SK-N-SH (cell line): ENCODE measurements at regions not wholly inside any gene's neighbourhood (a gene's known extent, or its start where the extent isn't known, plus 50 kb on each side); places are given as distances from the start of the nearest gene placed in this dataset.

Source experiments
- CTCF ChIA-PET: fragments of 300-600, 350-600 bp; formaldehyde crosslinking; extraction: SDS; loops from one replicate; lab custom pipeline; 2021; lab: Yijun Ruan, JAX
- POLR2A ChIA-PET: fragments of 350-600 bp; sonication (Branson Sonifier 250); formaldehyde crosslinking; extraction: SDS; loops from one replicate; lab custom pipeline; 2020; ENCODE audit warnings: antibody characterized with exemption, inconsistent platforms; lab: Yijun Ruan, JAX
- DNase-seq: peaks from one replicate; pipeline ENCODE4 v3.0.0; 2012
- H2AFZ ChIP-seq: fragments of 200-600 bp; sonication (generic); 2 replicates; pipeline ENCODE4 v1.8.1; 2016; ENCODE audit warnings: antibody characterized with exemption, mild to moderate bottlenecking, low read depth
- H3F3A ChIP-seq: fragments of 200-600 bp; sonication (generic); replicated peaks from 2 replicates; pipeline ENCODE3; 2016; ENCODE audit warnings: antibody characterized with exemption, mild to moderate bottlenecking; ENCODE audit not compliant: insufficient read depth
- H3K27ac ChIP-seq, 2 experiments: fragments of 200-500 bp in 1 of 2; fragments of 200-600 bp in 1 of 2; sonication (Bioruptor generic) in 1 of 2; sonication (generic), shearing (Covaris generic) in 1 of 2; 2 replicates each; pipeline versions ENCODE4 v1.5.1 to v1.6.1; 2014 to 2016; ENCODE audit warnings: low read depth in 2 of 2, inconsistent platforms in 1 of 2, low read length in 1 of 2, mild to moderate bottlenecking in 1 of 2, mixed read lengths in 1 of 2
- H3K27me3 ChIP-seq: fragments of 200-600 bp; sonication (generic), shearing (Covaris generic); 2 replicates; pipeline ENCODE4 v1.6.1; 2016; ENCODE audit warnings: mixed run types; ENCODE audit not compliant: insufficient read depth
- H3K36me3 ChIP-seq, 2 experiments: fragments of 200-500 bp in 1 of 2; fragments of 200-600 bp in 1 of 2; sonication (Bioruptor generic) in 1 of 2; sonication (generic) in 1 of 2; replicated peaks in 1 of 2; 2 replicates each; pipeline versions ENCODE3 to v1.5.1; 2014 to 2016; ENCODE audit warnings: low read length in 1 of 2, mild to moderate bottlenecking in 1 of 2; ENCODE audit not compliant: insufficient read depth in 2 of 2, control insufficient read depth in 1 of 2
- H3K4me1 ChIP-seq, 2 experiments: fragments of 200-500 bp in 1 of 2; fragments of 200-600 bp in 1 of 2; sonication (Bioruptor generic) in 1 of 2; sonication (generic), shearing (Covaris generic) in 1 of 2; 2 replicates each; pipeline versions ENCODE4 v1.5.1 to v1.6.1; 2014 to 2016; ENCODE audit warnings: low read depth in 1 of 2, low read length in 1 of 2, mixed run types in 1 of 2; ENCODE audit not compliant: insufficient read depth in 2 of 2, control insufficient read depth in 1 of 2
- H3K4me2 ChIP-seq: fragments of 200-600 bp; sonication (generic), shearing (Covaris generic); 2 replicates; pipeline ENCODE4 v1.6.1; 2017; ENCODE audit warnings: mixed run types
- H3K4me3 ChIP-seq, 2 experiments: fragments of 200-500 bp in 1 of 2; fragments of 200-600 bp in 1 of 2; sonication (Bioruptor generic) in 1 of 2; sonication (generic), shearing (Covaris generic) in 1 of 2; 2 replicates each; pipeline versions ENCODE4 v1.5.1 to v1.8.1; 2014 to 2016; ENCODE audit warnings: low read depth in 2 of 2, inconsistent platforms in 1 of 2, low read length in 1 of 2, mild to moderate bottlenecking in 1 of 2, mixed read lengths in 1 of 2, moderate library complexity in 1 of 2
- H3K79me2 ChIP-seq: fragments of 200-600 bp; sonication (generic); 2 replicates; pipeline ENCODE4 v1.8.1; 2017; ENCODE audit warnings: mild to moderate bottlenecking; ENCODE audit not compliant: insufficient read depth
- H3K9ac ChIP-seq: fragments of 200-600 bp; sonication (generic); 2 replicates; pipeline ENCODE4 v1.6.1; 2017; ENCODE audit warnings: mixed run types
- H3K9me2 ChIP-seq: fragments of 200-600 bp; sonication (generic); 2 replicates; pipeline ENCODE4 v1.6.1; 2017; ENCODE audit warnings: mixed run types
- H3K9me3 ChIP-seq: fragments of 200-600 bp; sonication (generic); 2 replicates; pipeline ENCODE4 v1.6.1; 2017; ENCODE audit warnings: mixed run types, mild to moderate bottlenecking, moderate library complexity
- H4K20me1 ChIP-seq: fragments of 200-600 bp; sonication (generic); 2 replicates; pipeline ENCODE4 v1.6.1; 2017; ENCODE audit warnings: mild to moderate bottlenecking, mixed run types; ENCODE audit not compliant: insufficient read depth
- CHD2 ChIP-seq: fragments of 150-350 bp; IDR thresholded peaks from 2 replicates; pipeline ENCODE4 v1.6.1; 2018; ENCODE audit warnings: low read length; ENCODE audit not compliant: partially characterized antibody
- CTCF ChIP-seq: fragments of 200-600 bp; sonication (generic); IDR thresholded peaks from 2 replicates; pipeline ENCODE4 v1.6.1; 2017; ENCODE audit warnings: antibody characterized with exemption, mild to moderate bottlenecking, moderate library complexity
- FOXM1 ChIP-seq: IDR thresholded peaks from 2 replicates; pipeline ENCODE4 v1.4.0; 2012; ENCODE audit warnings: low read depth, mild to moderate bottlenecking
- GABPA ChIP-seq: IDR thresholded peaks from 2 replicates; pipeline ENCODE4 v1.4.0; 2012; ENCODE audit warnings: low read depth, mild to moderate bottlenecking
- IRF3 ChIP-seq: fragments of 150-350 bp; IDR thresholded peaks from 2 replicates; pipeline ENCODE4 v1.6.1; 2016; ENCODE audit warnings: mild to moderate bottlenecking, low read depth, low read length
- MEF2A ChIP-seq: IDR thresholded peaks from 2 replicates; pipeline ENCODE4 v1.4.0; 2012; ENCODE audit warnings: low read depth, borderline replicate concordance
- MXI1 ChIP-seq: IDR thresholded peaks from 2 replicates; pipeline ENCODE4 v1.6.1; 2012; ENCODE audit warnings: mild to moderate bottlenecking, low read depth, low read length, improper control_type of control experiment
- PBX3 ChIP-seq: IDR thresholded peaks from 2 replicates; pipeline ENCODE4; 2012
- RAD21 ChIP-seq: IDR thresholded peaks from 2 replicates; pipeline ENCODE4 v1.6.1; 2012; ENCODE audit warnings: mild to moderate bottlenecking, low read length
- RCOR1 ChIP-seq: fragments of 150-350 bp; IDR thresholded peaks from 2 replicates; pipeline ENCODE4 v1.6.1; 2017; ENCODE audit warnings: antibody characterized with exemption, low read length
- REST ChIP-seq: IDR thresholded peaks from 2 replicates; pipeline ENCODE4 v1.6.1; 2012; ENCODE audit warnings: mild to moderate bottlenecking, low read depth, low read length, moderate library complexity
- RFX5 ChIP-seq: IDR thresholded peaks from 2 replicates; pipeline ENCODE4 v1.6.1; 2012; ENCODE audit warnings: mild to moderate bottlenecking, improper control_type of control experiment, low read length
- SMC3 ChIP-seq: IDR thresholded peaks from 2 replicates; pipeline ENCODE4 v1.6.1; 2012; ENCODE audit warnings: low read depth, low read length, improper control_type of control experiment
- TAF1 ChIP-seq: IDR thresholded peaks from 2 replicates; pipeline ENCODE4 v1.6.1; 2012; ENCODE audit warnings: low read depth, mild to moderate bottlenecking, low read length, moderate library complexity, borderline replicate concordance
- TCF12 ChIP-seq: IDR thresholded peaks from 2 replicates; pipeline ENCODE4 v1.4.0; 2012
- USF1 ChIP-seq: IDR thresholded peaks from 2 replicates; pipeline ENCODE4 v1.4.0; 2012; ENCODE audit warnings: low read depth, borderline replicate concordance
- YY1 ChIP-seq: IDR thresholded peaks from 2 replicates; pipeline ENCODE4 v1.4.0; 2012; ENCODE audit warnings: low read depth, mild to moderate bottlenecking
- ZBTB33 ChIP-seq: IDR thresholded peaks from 2 replicates; pipeline ENCODE4 v1.4.0; 2012; ENCODE audit warnings: low read depth, borderline replicate concordance
- WGBS: methylation state at CpG from one replicate; pipeline ENCODE4 v1.1.6; 2017; ENCODE audit warnings: low lambda C conversion rate; 5-methylcytosine and 5-hydroxymethylcytosine counted together

GRCh38 chr22:49437356-49437755 lies 390.3 kb downstream of the BRD1 start:
- Histone ChIP-seq H3K4me2 (no peak overlapping the region), H3K27ac (no peak overlapping the region), H3K9me2 (no peaks in the 10 kb centered on the region), H3F3A (no peaks in the 10 kb centered on the region), H2AFZ (no peak overlapping the region), H3K79me2 (no peaks in the 10 kb centered on the region), H3K9ac (no peak overlapping the region), H3K36me3 (no peaks in the 10 kb centered on the region), H4K20me1 (no peaks in the 10 kb centered on the region), H3K4me3 (no peak overlapping the region), H3K4me1 (no peaks in the 10 kb centered on the region), H3K27me3 (no peaks in the 10 kb centered on the region; the same call in 1 of the 2 replicates), H3K9me3 (no peaks in the 10 kb centered on the region)
- no peak for DNase-seq
- WGBS, result 27% methylated on average over 15 of the region's 17 CpGs
- CTCF ChIA-PET, result no interaction called here
- TF ChIP-seq TAF1, result no peak
- TF ChIP-seq REST, result no peak
- TF ChIP-seq MEF2A, result no peak
- TF ChIP-seq ZBTB33, result no peak
- TF ChIP-seq GABPA, result no peak
- no peak for TF ChIP-seq IRF3
- no peak for TF ChIP-seq MXI1
- TF ChIP-seq RAD21, result no peak
- TF ChIP-seq CHD2, result no peak
- no peak for TF ChIP-seq FOXM1
- no peak for TF ChIP-seq YY1
- no peak for TF ChIP-seq PBX3
- no peak for TF ChIP-seq SMC3
- no peak for TF ChIP-seq RFX5
- no peak for TF ChIP-seq RCOR1
- TF ChIP-seq CTCF, result no peak
- TF ChIP-seq USF1, result no peak
- no peak for TF ChIP-seq TCF12
- TF ChIP-seq, all 33 proteins: peak for 0
- POLR2A ChIA-PET, result no interaction called here
